HG02973 (cell line): ENCODE measurements at regions not wholly inside any gene's neighbourhood (a gene's known extent, or its start where the extent isn't known, plus 50 kb on each side); places are given as distances from the start of the nearest gene placed in this dataset.
"Not testable (repeated sequence)": the region's sequence is repeated elsewhere in the genome, so short reads cannot be mapped to it uniquely, and the experiment has no call there.

Source experiments
- ATAC-seq: cut with Tn5 transposase; IDR thresholded peaks from one replicate; pipeline ENCODE4 v1.9.1; 2021; ENCODE audit warnings: moderate library complexity; ENCODE audit not compliant: unreplicated experiment

- ATAC-seq = no peak
These were observed 78.1 kb upstream of the ZNF644 start for GRCh38 chr1:91099746-91100621.

GRCh38 chr1:91098299-91098906 is 76.6 kb upstream of the ZNF644 start:
- ATAC-seq = no peak

GRCh38 chr1:91095321-91095720 is 73.5 kb upstream of the ZNF644 start:
- ATAC-seq = not testable (repeated sequence)

GRCh38 chr1:91092503-91092902 is 70.7 kb upstream of the ZNF644 start:
- ATAC-seq = no peak

GRCh38 chr1:91091812-91092211 is 70.0 kb upstream of the ZNF644 start:
- ATAC-seq = no peak

GRCh38 chr1:91080650-91081049 is 58.8 kb upstream of the ZNF644 start:
- no peak for ATAC-seq

GRCh38 chr1:91078859-91079258 is 57.0 kb upstream of the ZNF644 start:
- ATAC-seq = no peak

- ATAC-seq = no peak
These were observed 55.0 kb upstream of the ZNF644 start for GRCh38 chr1:91076834-91077233.

GRCh38 chr1:91075233-91076135 is 53.6 kb upstream of the ZNF644 start:
- ATAC-seq = no peak

- no peak for ATAC-seq
These were observed 51.5 kb upstream of the ZNF644 start for GRCh38 chr1:91073299-91073698.

GRCh38 chr1:91071838-91072237 is 50.0 kb upstream of the ZNF644 start:
- ATAC-seq = no peak
